WTC11 (cell line): ENCODE measurements at regions not wholly inside any gene's neighbourhood (a gene's known extent, or its start where the extent isn't known, plus 50 kb on each side); places are given as distances from the start of the nearest gene placed in this dataset.

Experiments
- IRF1 ChIP-seq: sonication (generic); formaldehyde crosslinking; IDR thresholded peaks from 2 replicates; pipeline ENCODE4 v1.8.0; 2023; ENCODE audit warnings: missing genetic modification reagents
- MAX ChIP-seq: sonication (generic); formaldehyde crosslinking; IDR thresholded peaks from 2 replicates; pipeline ENCODE4 v1.8.0; 2022; ENCODE audit warnings: mild to moderate bottlenecking, missing genetic modification reagents
- NFYB ChIP-seq: sonication (generic); formaldehyde crosslinking; conservative IDR thresholded peaks from 2 replicates; pipeline ENCODE4 v1.8.0; 2022; ENCODE audit warnings: low read depth, missing genetic modification reagents
- SOX15 ChIP-seq: fragments of 250-450 bp; sonication (Bioruptor Pico); IDR thresholded peaks from 2 replicates; pipeline ENCODE4 v1.9.0; 2021; ENCODE audit warnings: mild to moderate bottlenecking
- ZNF317 ChIP-seq: sonication (generic); formaldehyde crosslinking; IDR thresholded peaks from 2 replicates; pipeline ENCODE4 v1.8.1; 2023; ENCODE audit warnings: low read depth, mild to moderate bottlenecking, moderate library complexity, missing genetic modification reagents, borderline replicate concordance
- TF ChIP-seq, protein P1 (sequence below): fragments of 200-600 bp; IDR thresholded peaks from 2 replicates; pipeline ENCODE4 v1.8.0; 2022; ENCODE audit warnings: antibody characterized with exemption

DNA sequence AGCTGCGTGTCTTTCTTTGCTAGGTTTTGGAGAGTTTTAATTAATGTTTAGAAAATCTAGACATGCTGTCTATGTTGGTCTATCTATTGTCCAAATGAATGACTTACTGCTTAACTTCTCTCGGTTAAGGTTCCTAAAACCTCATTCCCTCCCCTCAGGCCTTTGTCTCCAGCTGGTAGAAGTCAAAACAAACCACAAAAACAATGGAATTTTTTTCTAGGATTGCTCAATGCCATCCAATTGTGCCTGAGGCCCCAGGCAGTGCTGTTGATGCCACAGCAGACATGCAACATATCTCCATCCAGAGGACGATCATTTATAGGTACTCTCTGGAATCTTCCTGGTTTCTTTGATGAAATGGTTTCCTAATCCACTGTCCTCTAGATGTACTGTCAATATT, 448.2 kb upstream of the TBX3 start:
- TF ChIP-seq IRF1 (no peak), ZNF317 (CRISPR knock-in tag) (no peak), MAX (CRISPR knock-in tag) (no peak), SOX15 (no peak), NFYB (CRISPR knock-in tag) (no peak)
- TF ChIP-seq, protein P1, sequence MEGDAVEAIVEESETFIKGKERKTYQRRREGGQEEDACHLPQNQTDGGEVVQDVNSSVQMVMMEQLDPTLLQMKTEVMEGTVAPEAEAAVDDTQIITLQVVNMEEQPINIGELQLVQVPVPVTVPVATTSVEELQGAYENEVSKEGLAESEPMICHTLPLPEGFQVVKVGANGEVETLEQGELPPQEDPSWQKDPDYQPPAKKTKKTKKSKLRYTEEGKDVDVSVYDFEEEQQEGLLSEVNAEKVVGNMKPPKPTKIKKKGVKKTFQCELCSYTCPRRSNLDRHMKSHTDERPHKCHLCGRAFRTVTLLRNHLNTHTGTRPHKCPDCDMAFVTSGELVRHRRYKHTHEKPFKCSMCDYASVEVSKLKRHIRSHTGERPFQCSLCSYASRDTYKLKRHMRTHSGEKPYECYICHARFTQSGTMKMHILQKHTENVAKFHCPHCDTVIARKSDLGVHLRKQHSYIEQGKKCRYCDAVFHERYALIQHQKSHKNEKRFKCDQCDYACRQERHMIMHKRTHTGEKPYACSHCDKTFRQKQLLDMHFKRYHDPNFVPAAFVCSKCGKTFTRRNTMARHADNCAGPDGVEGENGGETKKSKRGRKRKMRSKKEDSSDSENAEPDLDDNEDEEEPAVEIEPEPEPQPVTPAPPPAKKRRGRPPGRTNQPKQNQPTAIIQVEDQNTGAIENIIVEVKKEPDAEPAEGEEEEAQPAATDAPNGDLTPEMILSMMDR, result no peak
